PC-3 (cell line): ENCODE measurements at regions not wholly inside any gene's neighbourhood (a gene's known extent, or its start where the extent isn't known, plus 50 kb on each side); places are given as distances from the start of the nearest gene placed in this dataset.

Experiments
- EZH2phosphoT487 ChIP-seq: fragments of 300-600 bp; sonication (generic); IDR thresholded peaks from 2 replicates; pipeline ENCODE4 v1.6.1; 2018; ENCODE audit warnings: mild to moderate bottlenecking, antibody characterized with exemption, low read length, borderline replicate concordance
- TF ChIP-seq, protein P1 (sequence below): fragments of 300-600 bp; sonication (generic); conservative IDR thresholded peaks from 2 replicates; pipeline ENCODE4 v1.5.1; 2017; ENCODE audit warnings: antibody characterized with exemption, low read depth, mild to moderate bottlenecking, low read length

DNA sequence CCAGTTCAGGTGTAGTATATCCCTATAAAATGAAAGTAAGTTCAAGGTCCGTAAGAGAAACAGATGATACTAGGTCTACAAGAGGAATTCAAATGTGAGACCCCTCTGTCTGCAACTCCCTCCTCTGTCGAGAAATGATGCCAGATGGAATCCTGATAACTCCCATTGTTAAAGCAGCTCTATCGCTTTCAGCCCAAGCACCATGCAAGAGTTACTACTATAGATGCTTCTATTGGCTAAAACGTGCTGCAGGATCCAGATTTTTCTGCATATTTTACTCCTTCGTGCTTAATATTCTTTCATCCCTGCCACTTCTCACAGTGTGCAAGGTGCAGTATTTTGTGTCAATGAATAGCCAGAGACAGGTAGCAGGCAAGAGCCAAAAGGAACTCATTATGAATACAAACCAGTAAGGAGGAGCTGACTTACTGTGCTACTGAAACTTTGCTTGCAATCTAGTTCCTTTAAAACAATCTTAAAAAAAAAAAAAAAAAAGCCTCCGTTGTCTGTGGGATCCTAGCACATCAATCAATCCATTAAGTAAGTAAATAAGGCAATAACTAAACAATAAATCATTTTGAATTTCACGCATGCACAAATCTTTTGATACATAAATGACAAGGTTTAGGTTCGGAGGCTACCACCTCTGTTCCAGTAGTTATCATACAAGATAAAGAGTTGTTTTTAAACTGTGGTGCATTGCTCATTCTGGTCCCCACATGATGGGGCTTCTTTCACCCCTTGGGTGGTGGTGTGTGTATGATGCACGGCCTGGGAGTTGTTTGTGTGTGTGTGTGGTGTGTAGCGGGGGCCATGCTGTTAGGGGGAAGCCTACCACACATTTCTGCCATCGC is 151.1 kb upstream of the MPDZ start:
- TF ChIP-seq, protein P1, sequence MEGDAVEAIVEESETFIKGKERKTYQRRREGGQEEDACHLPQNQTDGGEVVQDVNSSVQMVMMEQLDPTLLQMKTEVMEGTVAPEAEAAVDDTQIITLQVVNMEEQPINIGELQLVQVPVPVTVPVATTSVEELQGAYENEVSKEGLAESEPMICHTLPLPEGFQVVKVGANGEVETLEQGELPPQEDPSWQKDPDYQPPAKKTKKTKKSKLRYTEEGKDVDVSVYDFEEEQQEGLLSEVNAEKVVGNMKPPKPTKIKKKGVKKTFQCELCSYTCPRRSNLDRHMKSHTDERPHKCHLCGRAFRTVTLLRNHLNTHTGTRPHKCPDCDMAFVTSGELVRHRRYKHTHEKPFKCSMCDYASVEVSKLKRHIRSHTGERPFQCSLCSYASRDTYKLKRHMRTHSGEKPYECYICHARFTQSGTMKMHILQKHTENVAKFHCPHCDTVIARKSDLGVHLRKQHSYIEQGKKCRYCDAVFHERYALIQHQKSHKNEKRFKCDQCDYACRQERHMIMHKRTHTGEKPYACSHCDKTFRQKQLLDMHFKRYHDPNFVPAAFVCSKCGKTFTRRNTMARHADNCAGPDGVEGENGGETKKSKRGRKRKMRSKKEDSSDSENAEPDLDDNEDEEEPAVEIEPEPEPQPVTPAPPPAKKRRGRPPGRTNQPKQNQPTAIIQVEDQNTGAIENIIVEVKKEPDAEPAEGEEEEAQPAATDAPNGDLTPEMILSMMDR, result no peak
- no peak for TF ChIP-seq EZH2phosphoT487
